DMS 273 (cell line): ENCODE measurements at regions not wholly inside any gene's neighbourhood (a gene's known extent, or its start where the extent isn't known, plus 50 kb on each side); places are given as distances from the start of the nearest gene placed in this dataset.

Experiments used
- DNase-seq: peaks from one replicate; lab custom pipeline; 2025; ENCODE audit not compliant: unreplicated experiment; lab: John Stamatoyannopoulos, UW

GRCh38 chr18:45260125-45260524 is 355.2 kb upstream of the SLC14A2 start:
- no peak for DNase-seq

GRCh38 chr18:45266023-45266422 is 349.3 kb upstream of the SLC14A2 start:
- DNase-seq = no peak

GRCh38 chr18:45267622-45268021 is 347.7 kb upstream of the SLC14A2 start:
- DNase-seq = no peak

GRCh38 chr18:45268583-45268982 is 346.7 kb upstream of the SLC14A2 start:
- DNase-seq = no peak

- no peak for DNase-seq
Observed at GRCh38 chr18:45270289-45270771, 344.9 kb upstream of the SLC14A2 start.

GRCh38 chr18:45274026-45274425 is 341.2 kb upstream of the SLC14A2 start:
- no peak for DNase-seq

- peak; percentile 73 for DNase-seq
Observed at GRCh38 chr18:45275367-45276113, 339.7 kb upstream of the SLC14A2 start.

- no peak for DNase-seq
Observed at GRCh38 chr18:45276878-45277277, 338.4 kb upstream of the SLC14A2 start.

GRCh38 chr18:45277908-45278307 is 337.4 kb upstream of the SLC14A2 start:
- no peak for DNase-seq

GRCh38 chr18:45280481-45281276 is 334.6 kb upstream of the SLC14A2 start:
- no peak for DNase-seq

GRCh38 chr18:45282101-45282812 is 333.0 kb upstream of the SLC14A2 start:
- DNase-seq = peak; percentile 8

- DNase-seq = no peak
Observed at GRCh38 chr18:45284174-45284573, 331.1 kb upstream of the SLC14A2 start.

- no peak for DNase-seq
Observed at GRCh38 chr18:45284851-45285250, 330.4 kb upstream of the SLC14A2 start.

- DNase-seq = no peak
Observed at GRCh38 chr18:45285251-45285650, 330.0 kb upstream of the SLC14A2 start.

- DNase-seq = no peak
Observed at GRCh38 chr18:45286431-45286830, 328.8 kb upstream of the SLC14A2 start.

GRCh38 chr18:45287531-45287930 is 327.7 kb upstream of the SLC14A2 start:
- no peak for DNase-seq

GRCh38 chr18:45290364-45290763 is 324.9 kb upstream of the SLC14A2 start:
- DNase-seq = no peak

GRCh38 chr18:45291621-45292615 is 323.4 kb upstream of the SLC14A2 start:
- peak; percentile 18 for DNase-seq

GRCh38 chr18:45295388-45295787 is 319.9 kb upstream of the SLC14A2 start:
- no peak for DNase-seq

GRCh38 chr18:45298986-45299385 is 316.3 kb upstream of the SLC14A2 start:
- DNase-seq = no peak
